Activated CD4-positive, alpha-beta T cell treated with anti-CD3 and anti-CD28 coated beads, Interleukin-10, Interleukin-2, amounts not matched to agents 100 ng/mL and 50 ng/mL, durations not matched to agents 16 hours and 8 hours (primary cell): ENCODE measurements at regions not wholly inside any gene's neighbourhood (a gene's known extent, or its start where the extent isn't known, plus 50 kb on each side); places are given as distances from the start of the nearest gene placed in this dataset.
A peak's percentile ranks its signal among the peaks of the same experiment; 100 is the strongest.
"Not testable (repeated sequence)": the region's sequence is repeated elsewhere in the genome, so short reads cannot be mapped to it uniquely, and the experiment has no call there.

Source experiments
- DNase-seq: peaks from one replicate; pipeline ENCODE4 v3.0.0-alpha.2; 2020

DNA sequence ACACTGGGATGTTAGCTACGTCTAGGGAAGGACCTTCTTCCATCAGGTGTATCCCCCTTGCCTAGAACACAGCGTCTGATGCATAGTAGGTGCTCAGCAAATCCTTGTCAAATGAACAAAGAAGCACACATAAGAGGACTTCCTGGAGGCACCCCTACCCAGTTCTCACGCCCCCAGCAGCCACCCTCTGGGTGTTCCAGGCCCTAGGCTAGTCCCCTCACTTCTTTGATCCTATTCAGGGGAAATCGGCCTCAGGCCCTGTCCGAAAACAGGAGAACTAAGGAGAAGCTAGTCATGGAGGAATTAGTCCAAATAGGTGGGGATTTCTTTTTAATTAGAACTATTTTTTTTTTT, 84.7 kb upstream of the SIRPA start:
- DNase-seq = no peak

DNA sequence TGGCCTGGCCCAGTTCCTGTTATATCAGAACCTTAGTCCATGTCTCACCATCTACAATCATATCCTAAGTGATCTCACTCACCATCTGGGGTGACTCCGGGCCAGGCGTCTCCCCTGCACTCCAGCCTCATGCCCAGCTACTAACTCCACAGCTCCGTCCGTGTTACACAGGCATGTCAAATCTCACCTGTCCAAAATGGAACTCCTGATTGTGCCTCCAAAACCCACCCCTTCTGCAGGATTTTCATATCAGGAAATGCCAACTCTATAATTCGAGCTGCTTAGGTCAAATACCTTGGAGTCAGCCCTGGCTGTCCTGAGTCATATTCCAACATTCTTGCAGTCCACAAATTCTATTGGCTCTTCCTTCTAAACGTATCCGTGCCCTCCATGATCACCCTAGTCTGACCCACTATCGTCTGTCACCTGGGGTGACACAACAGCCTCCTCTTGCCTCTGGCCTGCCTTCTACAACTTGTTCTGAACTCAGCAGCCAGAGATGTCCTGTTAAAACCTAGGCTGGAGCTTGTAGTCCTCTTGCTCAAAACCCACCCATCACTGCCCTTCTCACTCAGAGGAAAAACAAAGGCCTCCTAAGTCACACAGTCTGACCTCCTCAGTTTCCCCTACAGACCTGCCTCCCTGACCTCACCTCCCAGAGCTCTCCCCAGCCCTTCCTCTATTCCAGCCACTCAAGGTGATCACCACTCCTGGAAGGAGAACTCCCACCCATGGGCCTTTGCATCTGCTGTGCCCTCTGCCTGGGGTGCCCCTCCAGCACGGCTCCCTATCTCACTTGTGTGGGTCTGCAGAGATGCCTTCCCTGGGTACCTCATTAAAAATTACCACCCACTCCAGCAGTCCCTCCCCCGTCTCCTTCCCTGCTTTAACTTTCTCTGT, 85.3 kb upstream of the SIRPA start:
- DNase-seq = no peak

DNA sequence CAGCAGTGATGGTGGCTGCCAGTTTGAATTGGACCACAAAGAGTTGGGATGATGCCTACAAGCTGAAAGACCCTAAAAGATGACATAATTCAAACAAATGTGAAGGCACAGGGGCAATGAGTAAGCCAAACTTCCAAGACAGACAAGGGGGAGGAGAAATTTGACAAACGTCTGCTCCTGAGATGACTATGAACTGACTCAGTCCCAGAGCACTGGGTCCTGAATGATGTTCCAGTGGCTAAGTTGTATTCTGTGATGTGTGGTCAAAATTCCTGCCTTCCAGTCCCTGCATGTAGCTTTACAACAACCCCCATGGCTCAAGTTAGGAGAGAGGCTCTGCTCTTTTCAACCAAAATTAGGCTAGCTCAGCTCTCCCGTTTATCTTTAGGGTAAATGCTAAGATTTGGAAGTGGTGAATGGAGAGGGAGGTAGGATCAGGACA, 86.1 kb upstream of the SIRPA start:
- DNase-seq = peak; percentile 28

DNA sequence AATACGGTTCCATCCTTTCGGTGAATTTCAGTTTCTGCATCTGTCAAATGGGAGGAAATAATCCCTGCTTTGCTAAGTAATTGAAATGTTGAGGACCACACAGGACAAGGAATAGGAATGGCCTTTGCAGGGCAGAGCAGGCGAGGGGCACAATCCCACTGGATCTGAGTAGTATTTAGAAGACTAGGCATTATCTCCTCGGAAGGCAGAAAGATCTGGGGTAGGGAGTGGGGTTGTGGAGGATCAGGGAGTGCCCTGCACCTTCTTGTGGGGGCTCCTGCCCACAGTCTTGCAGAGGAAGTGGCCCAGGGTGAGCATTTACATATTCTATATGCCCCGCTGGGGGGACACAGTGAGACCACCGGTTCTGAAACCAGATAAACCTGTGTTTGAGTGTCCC, 87.1 kb upstream of the SIRPA start:
- DNase-seq = no peak

DNA sequence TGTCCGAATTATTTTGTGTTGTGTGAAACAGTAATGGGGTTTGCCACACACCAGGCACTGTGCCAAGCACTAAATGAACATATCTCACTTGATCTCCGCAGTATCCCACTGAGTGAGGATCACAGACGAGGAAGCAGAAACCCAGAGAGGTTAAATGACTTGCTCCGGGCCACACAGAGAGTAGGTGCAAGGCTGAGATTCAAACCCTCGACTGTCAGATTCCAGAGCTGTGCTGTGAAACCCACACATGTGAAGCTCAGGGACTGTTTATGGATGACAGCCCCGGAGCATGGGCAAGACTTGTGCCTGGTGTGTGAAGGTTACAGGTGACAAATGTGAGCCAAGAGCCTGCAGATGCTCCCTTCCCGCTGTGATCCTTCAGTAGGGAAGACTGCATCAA, 87.8 kb upstream of the SIRPA start:
- no peak for DNase-seq

DNA sequence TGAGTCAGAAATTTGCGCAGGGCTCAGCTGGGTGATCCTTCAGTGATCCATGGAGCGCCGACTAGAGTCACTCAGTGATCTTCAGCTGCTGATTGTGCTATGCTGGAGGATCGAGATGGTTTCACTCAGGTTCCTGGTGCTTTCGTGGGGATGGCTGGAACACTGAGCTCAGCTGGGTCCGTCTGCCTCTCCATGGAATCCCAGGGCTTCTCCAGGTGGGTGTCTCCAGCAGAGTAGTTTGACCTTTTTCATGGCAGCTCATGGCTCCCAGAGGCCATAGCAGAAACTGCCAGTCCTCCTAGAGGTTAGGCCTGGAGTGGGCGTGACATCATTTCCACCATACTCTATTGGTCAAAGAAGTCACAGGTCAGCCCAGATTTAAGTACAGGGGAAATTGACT, 88.8 kb upstream of the SIRPA start:
- no peak for DNase-seq

DNA sequence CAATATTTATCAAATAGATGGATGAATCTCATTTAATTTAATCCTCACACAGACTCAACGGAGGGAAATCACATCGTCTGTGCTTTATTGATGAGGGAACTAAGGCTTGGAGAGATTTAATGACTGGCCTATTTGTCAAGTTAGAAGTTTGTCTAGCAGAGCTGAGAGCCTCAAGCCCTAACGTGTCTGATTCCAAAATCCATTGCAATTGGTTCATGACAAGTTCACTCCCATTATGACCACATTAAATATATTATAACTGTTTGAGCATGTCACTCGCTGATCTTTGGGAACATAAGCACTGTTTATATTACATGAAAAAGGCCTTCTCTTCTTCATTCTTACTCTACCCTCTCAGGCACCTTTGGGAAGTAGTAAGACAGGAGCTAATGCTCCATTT, 89.4 kb upstream of the SIRPA start:
- no peak for DNase-seq

DNA sequence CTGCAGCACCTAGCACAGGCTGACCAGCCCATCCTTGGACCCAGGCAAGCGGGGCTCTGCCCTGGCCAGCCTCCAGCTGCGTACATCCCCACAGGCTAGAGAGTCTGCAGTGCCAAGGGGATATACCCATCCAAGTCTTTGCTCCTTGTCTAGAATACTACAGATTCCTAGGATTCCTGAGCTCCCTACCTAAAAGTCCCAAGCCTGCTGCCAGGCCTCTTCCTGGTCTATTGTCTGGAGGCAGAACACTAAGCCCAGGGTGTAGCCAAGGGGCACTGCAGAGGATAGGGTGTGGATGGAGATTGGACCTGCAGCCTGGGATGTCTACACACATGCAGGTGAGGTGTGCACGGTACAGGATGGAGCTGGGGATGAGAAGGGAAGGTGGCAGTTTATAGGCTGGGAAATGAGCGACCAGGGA, 90.0 kb upstream of the SIRPA start:
- no peak for DNase-seq

DNA sequence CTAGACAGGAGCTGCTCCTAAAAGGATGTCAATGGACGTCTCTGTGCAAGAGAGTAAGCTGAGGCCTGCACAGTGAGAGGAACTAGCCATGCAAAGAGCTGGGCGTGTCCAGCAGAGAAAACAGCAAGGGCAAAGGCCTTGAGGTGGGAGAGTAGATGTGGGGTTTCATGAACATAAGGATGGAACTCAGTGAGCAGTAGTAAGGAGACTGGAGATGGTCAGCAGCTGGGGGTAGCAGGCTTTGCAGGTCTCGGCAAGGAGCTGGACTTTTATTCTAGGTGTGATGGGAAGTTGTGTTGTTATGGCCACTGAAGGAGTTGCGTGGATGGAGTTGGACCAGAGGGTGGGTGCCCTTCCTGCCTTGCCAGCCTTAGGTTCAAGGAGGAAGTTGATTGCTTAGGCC, 90.7 kb upstream of the SIRPA start:
- DNase-seq = no peak

DNA sequence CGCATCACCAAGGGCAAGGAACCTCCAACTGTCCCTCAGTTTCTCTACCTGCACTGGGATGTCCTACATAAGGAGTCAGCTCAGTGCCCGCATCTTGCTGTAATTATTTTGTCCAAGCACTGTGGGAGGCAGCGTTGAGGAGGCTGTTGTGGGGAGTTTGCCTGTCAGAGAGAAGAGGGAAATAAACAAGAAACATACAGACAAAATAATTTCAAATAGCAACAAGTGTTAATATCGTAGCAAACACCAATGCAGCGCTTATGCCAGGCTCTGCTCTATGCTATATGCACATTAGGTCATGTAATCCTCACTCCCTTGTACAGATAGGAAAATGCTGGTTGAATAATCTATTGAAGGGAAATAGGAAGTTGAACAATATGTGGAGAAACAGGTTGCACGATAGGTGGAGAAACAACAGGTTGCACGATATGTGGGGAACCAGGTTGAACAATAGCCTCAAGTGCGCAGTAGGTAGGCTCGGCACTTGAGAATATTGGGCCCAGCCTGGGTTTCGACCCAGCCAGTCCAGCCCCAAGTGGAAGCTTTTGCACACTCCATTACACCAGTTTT, 91.2 kb upstream of the SIRPA start:
- no peak for DNase-seq

DNA sequence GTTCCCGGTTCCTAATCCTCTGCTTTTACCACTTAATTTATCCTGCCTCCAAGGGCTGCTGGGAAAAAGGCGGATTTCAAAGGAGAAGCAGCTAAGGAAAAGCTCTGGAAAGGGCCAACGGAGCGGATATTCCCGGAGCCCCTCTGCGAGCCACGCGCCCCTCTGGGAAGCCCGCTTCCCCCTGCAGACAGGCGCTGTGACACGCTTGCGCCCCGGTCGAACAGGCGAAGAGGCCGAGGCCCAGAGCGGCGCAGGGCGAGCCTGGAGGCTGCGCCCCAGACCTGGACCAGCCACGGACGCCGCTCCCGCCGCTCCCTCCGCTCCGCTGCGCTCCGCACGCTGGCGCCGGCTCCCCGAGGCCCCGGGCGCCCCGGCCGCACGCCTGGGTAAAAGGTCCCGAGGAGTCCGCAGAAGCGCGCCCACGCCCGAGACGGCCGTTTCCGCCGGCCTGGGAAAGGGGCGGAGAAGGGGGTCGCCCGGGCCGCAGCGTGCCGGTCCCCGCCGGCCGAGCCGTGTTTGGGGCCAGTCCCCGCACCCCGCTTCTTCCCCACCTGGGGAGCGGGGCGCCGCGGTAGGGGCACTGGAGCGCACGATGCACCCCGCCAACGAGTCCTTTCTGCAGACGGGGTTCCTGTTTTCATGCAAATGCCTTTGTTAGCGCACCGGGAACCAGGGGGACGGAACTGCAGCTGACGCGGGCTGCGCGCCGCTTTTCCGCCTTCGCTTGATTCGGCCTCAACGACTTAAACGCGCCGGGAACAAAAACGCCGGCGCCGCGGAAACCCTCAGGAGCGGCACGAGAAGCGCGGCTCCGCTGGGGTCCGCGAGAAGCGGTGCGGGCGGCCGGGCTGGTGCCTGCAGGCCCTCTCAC, 91.9 kb upstream of the SIRPA start:
- DNase-seq = peak; percentile 8

DNA sequence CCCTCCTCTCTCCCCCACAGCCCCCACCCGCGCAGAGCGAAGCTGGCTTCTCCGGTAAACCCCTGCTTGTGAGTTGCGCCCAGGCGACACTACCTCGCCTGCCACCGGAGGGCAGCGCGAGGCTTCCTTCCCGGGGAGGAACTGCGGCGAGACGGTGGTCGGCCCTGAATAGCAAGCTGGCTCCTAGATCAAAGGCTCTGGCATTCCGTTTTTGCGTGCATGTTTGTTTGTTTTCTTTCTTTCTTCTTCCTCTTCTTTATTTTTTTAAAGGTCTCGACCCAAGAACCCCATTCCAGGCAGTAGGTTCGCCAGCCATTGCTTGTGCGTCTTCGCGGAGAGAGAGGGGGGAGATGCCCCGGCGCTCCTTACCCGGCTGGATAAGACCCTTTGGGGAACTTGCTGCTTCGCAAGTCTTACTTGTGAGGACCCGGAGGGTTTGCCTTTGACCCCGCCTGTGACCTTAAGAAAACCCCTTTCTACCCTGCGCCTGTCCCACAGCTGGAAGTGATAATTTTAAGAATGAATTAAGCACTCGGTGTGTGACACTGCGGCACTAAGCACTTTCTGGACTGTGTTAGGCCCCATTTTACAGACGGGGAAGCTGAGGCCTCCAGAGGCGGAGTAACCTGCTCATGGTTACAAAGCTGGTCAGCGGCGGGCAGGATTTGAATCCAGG, 92.7 kb upstream of the SIRPA start:
- peak; percentile 40 for DNase-seq

DNA sequence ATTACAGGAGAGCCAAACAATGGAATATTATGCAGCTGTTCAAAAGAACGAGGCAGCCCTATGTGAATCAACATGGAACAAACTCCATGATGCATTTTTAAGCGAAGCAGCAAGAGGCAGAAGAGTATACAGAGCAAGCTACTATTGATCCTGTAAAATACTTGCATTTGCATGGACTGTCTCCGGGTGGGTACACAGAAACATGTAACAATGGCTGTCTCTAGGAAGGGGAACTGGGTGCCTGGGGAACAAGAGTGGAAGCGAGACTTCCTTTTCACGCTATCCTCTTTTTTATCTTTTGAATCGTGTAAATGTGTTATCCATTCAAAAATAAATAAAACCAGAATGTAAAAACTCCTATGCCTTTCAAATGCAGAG, 93.3 kb upstream of the SIRPA start:
- DNase-seq = no peak

DNA sequence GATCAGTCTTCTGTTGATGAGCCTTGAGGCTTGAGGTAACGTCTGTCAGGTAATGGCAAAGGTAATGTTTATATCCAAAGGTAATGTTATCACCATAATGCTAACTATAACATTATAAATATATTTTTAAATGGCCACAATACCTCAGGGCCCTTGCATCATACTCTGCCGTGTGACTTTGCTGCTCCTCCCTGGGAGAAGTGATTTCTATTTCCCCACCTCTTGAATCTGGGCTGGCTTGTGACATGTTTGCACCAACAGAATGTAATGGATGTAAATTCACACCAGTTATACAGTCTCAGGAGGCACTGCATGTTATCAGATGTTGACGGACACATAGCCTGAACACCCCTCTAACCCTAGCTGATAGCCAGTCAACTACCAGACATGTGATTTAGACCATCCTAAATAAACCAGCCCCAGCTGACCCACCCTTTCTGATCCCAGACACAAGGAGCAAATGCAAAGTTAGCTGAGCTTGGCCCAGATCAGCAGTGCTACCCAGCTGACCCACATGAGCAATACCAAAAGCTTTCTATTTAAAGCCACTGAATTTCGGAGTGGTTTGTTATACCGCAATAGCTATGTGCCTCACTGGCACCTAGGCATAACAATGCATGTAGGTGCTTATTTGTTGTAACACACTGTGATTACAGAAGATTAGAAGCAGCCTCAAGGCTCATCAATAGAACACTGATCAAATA, 93.8 kb upstream of the SIRPA start:
- no peak for DNase-seq

DNA sequence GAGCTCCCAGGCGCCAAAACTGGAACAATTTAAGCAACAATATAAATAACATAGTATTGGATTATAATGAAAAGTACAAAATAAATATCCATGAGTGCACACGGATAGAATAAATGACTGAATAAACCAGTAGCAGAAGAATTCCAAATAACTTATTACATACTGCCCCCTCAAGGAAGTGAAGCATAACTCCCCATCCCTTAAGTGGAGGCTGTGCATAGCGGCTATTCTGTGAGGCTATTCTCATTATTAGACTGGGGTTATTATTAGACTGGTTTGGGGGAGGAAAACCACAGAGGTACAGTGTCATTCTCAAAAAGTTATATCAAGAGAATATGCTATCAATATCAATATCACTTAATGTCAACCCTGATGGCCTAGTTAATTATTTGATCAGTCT, 94.4 kb upstream of the SIRPA start:
- no peak for DNase-seq

DNA sequence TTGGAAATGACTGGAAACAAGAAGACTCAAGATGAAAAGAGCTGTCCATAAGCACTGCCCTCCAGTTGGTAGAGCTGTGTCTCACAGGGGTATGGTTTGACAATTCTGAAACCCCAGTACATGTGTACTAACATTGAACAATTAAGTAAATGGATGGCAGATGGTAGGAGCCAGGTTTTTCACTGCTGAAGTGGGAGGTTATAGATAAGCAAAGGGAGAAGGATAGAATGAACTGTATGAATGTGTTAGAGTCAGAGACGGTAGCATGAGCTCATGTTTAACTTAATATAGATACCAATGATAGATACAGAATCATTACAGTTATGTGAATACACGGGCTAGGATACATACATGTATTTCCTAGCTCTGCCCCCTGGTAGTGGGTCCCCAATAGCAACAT, 95.0 kb upstream of the SIRPA start:
- no peak for DNase-seq

DNA sequence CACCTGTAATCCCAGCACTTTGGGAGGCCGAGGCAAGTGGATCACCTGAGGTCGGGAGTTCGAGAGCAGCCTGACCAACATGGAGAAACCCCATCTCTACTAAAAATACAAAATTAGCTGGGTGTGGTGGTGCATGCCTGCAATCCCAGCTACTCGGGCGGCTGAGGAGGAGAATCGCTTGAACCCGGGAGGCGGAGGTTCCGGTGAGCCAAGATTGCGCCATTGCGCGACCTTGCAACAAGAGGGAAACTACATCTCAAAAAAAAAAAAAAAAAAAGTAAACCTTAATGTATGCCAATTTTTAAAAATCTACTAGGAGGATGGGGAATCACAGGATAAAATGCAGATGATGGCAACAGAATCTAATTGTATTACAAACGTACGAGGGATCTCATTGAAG, 95.5 kb upstream of the SIRPA start:
- DNase-seq = not testable (repeated sequence)

DNA sequence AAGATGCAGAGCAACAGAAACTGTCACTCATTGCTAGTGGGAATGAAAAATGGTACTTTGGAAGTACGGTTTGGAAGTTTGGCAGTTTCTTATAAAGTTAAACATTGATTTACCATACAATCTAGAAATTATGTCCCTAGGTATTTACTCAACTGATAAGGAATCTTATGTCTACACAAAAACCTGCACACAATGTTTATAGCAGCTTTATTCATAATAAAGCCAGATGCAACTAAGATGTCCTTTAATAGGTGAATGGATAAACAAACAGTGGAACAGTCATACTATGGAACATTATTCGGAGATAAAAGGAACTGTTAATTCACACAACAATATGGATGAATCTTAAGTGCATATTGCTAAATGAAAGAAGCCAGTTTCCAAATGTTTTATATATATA, 96.2 kb upstream of the SIRPA start:
- DNase-seq = no peak

DNA sequence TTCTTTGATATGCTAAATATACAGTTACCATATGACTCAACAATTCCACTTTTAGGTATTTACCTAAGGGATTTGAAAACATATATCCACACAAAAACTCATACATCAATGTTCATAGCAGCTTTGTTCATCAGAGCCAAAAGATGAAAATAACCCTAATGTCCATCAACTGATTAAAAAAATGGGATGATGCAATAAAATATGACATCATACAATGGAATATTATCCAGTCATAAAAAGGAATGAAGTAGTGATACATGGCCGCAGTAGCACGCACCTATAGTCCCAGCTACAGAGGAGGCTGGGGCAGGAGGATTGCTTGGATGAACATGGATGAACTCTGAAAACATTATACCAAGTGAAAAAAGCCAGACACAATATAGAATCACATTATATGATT, 101.4 kb upstream of the SIRPA start:
- no peak for DNase-seq

DNA sequence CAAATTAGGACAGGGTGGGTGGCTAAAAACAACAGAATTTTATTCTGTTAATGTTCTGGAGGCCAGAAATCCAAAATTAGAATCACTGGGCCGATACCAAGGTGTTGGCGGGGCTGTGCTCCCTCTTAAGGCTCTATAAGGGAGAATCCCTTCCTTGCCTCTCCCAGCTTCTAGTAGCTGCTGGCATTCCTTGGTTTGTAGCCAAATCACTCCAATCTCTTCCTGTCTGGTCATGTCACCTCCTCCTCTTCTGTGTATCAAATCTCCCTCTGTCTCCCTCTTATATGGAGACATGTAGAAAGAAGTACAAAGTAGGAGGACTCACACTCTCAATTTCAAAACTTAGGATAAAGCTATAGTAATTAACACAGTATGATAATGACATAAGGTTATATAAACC, 102.9 kb upstream of the SIRPA start:
- DNase-seq = no peak

DNA sequence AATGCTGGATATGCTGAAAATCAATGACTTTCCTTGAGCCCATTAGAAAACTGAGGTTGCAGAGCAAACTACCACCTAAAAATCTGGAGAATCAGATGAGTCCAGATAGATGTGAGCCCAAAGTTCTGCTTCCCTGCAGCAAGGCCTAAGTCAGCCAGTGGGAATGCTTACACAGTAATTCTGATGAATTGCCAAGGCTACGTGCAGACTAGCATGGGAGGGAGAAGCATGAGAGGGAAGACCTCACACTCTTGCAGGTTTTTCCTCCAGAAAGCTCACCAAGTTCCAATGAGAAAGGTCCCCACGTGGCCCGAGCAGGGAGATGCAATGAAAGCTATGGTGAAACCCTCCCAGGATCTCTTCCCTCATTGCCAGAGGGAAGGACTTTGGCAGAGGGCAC, 104.8 kb upstream of the SIRPA start:
- DNase-seq = no peak

DNA sequence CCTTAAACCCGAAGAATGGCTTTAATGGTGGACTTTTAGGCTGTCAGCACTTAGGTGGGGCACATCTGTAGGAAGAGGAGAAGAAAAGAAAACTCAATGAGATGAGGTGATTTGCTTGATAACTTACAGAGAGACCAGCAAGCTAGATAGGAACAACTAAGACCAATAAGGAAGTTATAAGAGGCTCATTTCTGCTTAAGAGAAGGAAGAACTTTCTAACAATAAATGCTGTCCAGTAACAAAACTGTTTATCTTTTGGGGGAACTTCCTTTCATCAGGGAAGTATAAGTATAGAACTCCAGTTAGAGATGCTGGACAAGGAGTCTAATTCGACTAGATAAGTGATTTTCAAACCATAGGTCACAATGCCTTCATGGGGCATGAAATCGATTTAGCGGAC, 107.2 kb upstream of the SIRPA start:
- no peak for DNase-seq

DNA sequence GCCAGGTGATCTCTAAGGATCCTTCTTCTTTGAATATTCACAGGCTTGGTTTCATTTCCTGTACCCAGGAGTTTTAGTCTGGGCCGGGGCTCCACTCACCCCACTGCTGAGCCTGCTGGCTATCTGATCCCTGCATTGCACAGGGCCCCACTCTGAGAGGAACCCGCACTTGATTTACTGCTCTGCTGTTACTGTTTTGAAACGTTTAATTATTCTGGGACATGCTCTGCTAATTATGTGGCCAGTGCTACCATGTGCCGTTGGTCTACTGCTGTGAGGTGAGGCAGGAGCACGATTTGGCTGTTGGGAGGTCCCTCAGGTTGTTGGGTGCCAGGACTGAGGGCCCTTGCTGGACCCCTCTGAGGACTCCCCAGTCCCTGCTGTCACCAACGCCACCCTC, 108.7 kb upstream of the SIRPA start:
- no peak for DNase-seq
